WTC11 (cell line): ENCODE measurements at regions not wholly inside any gene's neighbourhood (a gene's known extent, or its start where the extent isn't known, plus 50 kb on each side); places are given as distances from the start of the nearest gene placed in this dataset.

Experiments
- ATF2 ChIP-seq: sonication (generic); formaldehyde crosslinking; IDR thresholded peaks from 2 replicates; pipeline ENCODE4 v1.8.1; 2022; ENCODE audit warnings: low read depth, missing genetic modification reagents, borderline replicate concordance
- IRF1 ChIP-seq: sonication (generic); formaldehyde crosslinking; IDR thresholded peaks from 2 replicates; pipeline ENCODE4 v1.8.0; 2023; ENCODE audit warnings: missing genetic modification reagents

GRCh38 chr6:50966532-50966931, 147.9 kb downstream of the TFAP2B start:
- TF ChIP-seq IRF1 (CRISPR knock-in tag): no peak
- no peak for TF ChIP-seq ATF2 (CRISPR knock-in tag)
